Psoas muscle (tissue), 7 donors: ENCODE measurements at regions not wholly inside any gene's neighbourhood (a gene's known extent, or its start where the extent isn't known, plus 50 kb on each side); places are given as distances from the start of the nearest gene placed in this dataset.

Experiments
- ATAC-seq, 4 donors: fragments of 200-7000 bp; cut with Tn5 transposase; one replicate each; pipeline ENCODE4 v1.9.1; 2020; ENCODE audit warnings: moderate library complexity in 3 of 4, mild to moderate bottlenecking in 2 of 4
- DNase-seq, 2 donors: peaks; one replicate each; pipeline ENCODE4 v3.0.0-alpha.2; 2020
- H3K27ac ChIP-seq: fragments of 200-600 bp; one replicate; pipeline ENCODE4 v1.8.0; 2022
- H3K27me3 ChIP-seq, 3 donors: fragments of 200-600 bp in 1 of 3; one replicate each; pipeline versions ENCODE4 v1.6.1 to v1.8.0; 2013 to 2022; ENCODE audit warnings: low read length in 2 of 3, mild to moderate bottlenecking in 2 of 3, moderate library complexity in 1 of 3; ENCODE audit not compliant: insufficient read depth in 3 of 3
- H3K36me3 ChIP-seq, 2 donors: fragments of 200-600 bp in 1 of 2; one replicate each; pipeline versions ENCODE4 v1.6.1 to v1.8.0; 2013 to 2022; ENCODE audit warnings: low read depth in 1 of 2, mild to moderate bottlenecking in 1 of 2, moderate library complexity in 1 of 2; ENCODE audit not compliant: insufficient read depth in 1 of 2
- H3K4me1 ChIP-seq: fragments of 200-600 bp; one replicate; pipeline ENCODE4 v1.8.0; 2022
- H3K4me3 ChIP-seq: fragments of 200-600 bp; one replicate; pipeline ENCODE4 v1.8.0; 2022; ENCODE audit warnings: mild to moderate bottlenecking
- H3K9me3 ChIP-seq: fragments of 200-600 bp; one replicate; pipeline ENCODE4 v1.8.0; 2022
- CTCF ChIP-seq: fragments of 200-600 bp; IDR thresholded peaks from one replicate; pipeline ENCODE4 v1.8.0; 2022; ENCODE audit warnings: antibody characterized with exemption
- WGBS, 3 donors: extraction: QIAGEN DNeasy Blood & Tissue Kit; methylation state at CpG; one replicate each; pipeline versions ENCODE4 v1.1.6 to v1.1.7; 2013; 5-methylcytosine and 5-hydroxymethylcytosine counted together
- intact Hi-C, 2 donors: fragments of 100-400 bp; cut with DNase I; formaldehyde crosslinking; loops; one replicate each; pipeline versions ENCODE4 v1.11.0 to v1.14.2; 2022
- donor health status: healthy with polysubstance abuse.
- donor health status: DM: no; HTN: no; CAD: no; lungs with moderate emphysema.
- donor health status: Bipolar disorder and iron deficiency.
- donor health status: healthy.
- donor health status: DM: yes; HTN: yes; CAD: no.
- donor health status: DM: no; HTN: no; CAD: no.
- donor health status: DM: yes; HTN: yes; CAD: no.

- no peaks in the 10 kb centered on the region for H3K9me3 ChIP-seq
- H3K4me3 ChIP-seq: no peak overlapping the region
- H3K4me1 ChIP-seq: no peaks in the 10 kb centered on the region
- no peaks in the 10 kb centered on the region for H3K36me3 ChIP-seq
- 82 to 88% (median 86%) methylated on average over 1 of the region's 1 CpG for WGBS, 3 donors
- H3K27me3 ChIP-seq: no peaks in the 10 kb centered on the region
- intact Hi-C loops: no loop called here
- ATAC-seq (no peak), DNase-seq (no peak)
- TF ChIP-seq CTCF: no peak
- no peak overlapping the region for H3K27ac ChIP-seq
These were observed 71.7 kb downstream of the OXSM start for GRCh38 chr3:25861566-25861965.

GRCh38 chr3:25863011-25863415, 73.1 kb downstream of the OXSM start:
- H3K27me3 ChIP-seq: no peaks in the 10 kb centered on the region
- H3K27ac ChIP-seq: no peak overlapping the region
- no peak for ATAC-seq
- H3K36me3 ChIP-seq: no peaks in the 10 kb centered on the region
- H3K9me3 ChIP-seq: no peaks in the 10 kb centered on the region
- DNase-seq: no peak
- TF ChIP-seq CTCF: no peak
- intact Hi-C loops: no loop called here
- no peaks in the 10 kb centered on the region for H3K4me1 ChIP-seq
- H3K4me3 ChIP-seq: no peak overlapping the region
- WGBS, 3 donors: 67 to 80% (median 71%) methylated on average over 3 of the region's 3 CpGs

- Histone ChIP-seq H3K4me3 (no peak overlapping the region), H3K36me3 (no peaks in the 10 kb centered on the region), H3K9me3 (no peaks in the 10 kb centered on the region), H3K27me3 (no peaks in the 10 kb centered on the region), H3K4me1 (no peaks in the 10 kb centered on the region), H3K27ac (no peak overlapping the region)
- ATAC-seq (no peak), DNase-seq (no peak)
- intact Hi-C loops: no loop called here
- no peak for TF ChIP-seq CTCF
- 51 to 59% (median 53%) methylated on average over 3 of the region's 3 CpGs for WGBS, 3 donors
These were observed 73.6 kb downstream of the OXSM start for GRCh38 chr3:25863416-25863959.

GRCh38 chr3:25870452-25870851, 80.6 kb downstream of the OXSM start:
- H3K9me3 ChIP-seq: peaks cover 3% of the 10 kb centered on the region
- no peak for ATAC-seq
- no peak for DNase-seq
- H3K4me1 ChIP-seq: no peaks in the 10 kb centered on the region
- H3K27me3 ChIP-seq: no peaks in the 10 kb centered on the region
- H3K36me3 ChIP-seq: no peaks in the 10 kb centered on the region
- intact Hi-C loops: no loop called here
- TF ChIP-seq CTCF: no peak
- H3K27ac ChIP-seq: no peak overlapping the region
- H3K4me3 ChIP-seq: no peak overlapping the region

- intact Hi-C loops: no loop called here
- H3K36me3 ChIP-seq: no peaks in the 10 kb centered on the region
- no peaks in the 10 kb centered on the region for H3K27me3 ChIP-seq
- H3K4me3 ChIP-seq: no peak overlapping the region
- no peak for ATAC-seq
- no peaks in the 10 kb centered on the region for H3K4me1 ChIP-seq
- peaks cover 3% of the 10 kb centered on the region for H3K9me3 ChIP-seq
- 80 to 86% (median 81%) methylated on average over 3 of the region's 3 CpGs for WGBS, 3 donors
- no peak overlapping the region for H3K27ac ChIP-seq
- DNase-seq: no peak
- TF ChIP-seq CTCF: no peak
These were observed 82.4 kb downstream of the OXSM start for GRCh38 chr3:25872200-25872877.
